ENCODE measurements at regions not wholly inside any gene's neighbourhood (a gene's known extent, or its start where the extent isn't known, plus 50 kb on each side); places are given as distances from the start of the nearest gene placed in this dataset.

DNA sequence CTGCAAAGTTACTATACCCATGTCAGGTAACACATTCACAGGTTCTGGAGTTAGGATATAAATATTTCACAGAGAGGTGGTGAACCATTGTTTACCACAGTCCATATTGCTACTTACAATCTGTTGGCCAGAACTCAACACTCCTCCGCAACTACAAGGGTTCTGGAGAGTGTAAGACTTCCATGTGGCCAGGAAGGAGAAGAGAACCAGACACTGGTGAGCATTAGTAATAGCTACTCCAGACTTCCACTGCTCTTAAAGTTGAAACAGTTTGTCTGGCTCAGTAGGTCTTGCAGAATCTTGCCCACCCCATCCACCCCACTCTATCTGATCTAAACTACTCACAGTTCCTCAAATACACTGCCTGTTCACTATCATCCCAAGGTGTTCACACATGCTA lies 369.6 kb downstream of the DUSP6 start:
- Histone ChIP-seq H3K9me2 (ENCODE audit: insufficient read depth, low read length) (no peaks in the 10 kb centered on the region), H3K4me2 (ENCODE audit: low read length) (no peak overlapping the region), H3K27ac (ENCODE audit: low read length) (no peak overlapping the region), H3K9me3 (ENCODE audit: low read length) (no peaks in the 10 kb centered on the region), H3K9ac (ENCODE audit: low read length) (no peak overlapping the region), H3F3A (ENCODE audit: insufficient read depth, low read length, poor library complexity, severe bottlenecking) (no peaks in the 10 kb centered on the region), H3K36me3 (ENCODE audit: insufficient read depth, low read length) (no peaks in the 10 kb centered on the region), H4K20me1 (ENCODE audit: insufficient read depth) (no peaks in the 10 kb centered on the region), H3K27me3 (ENCODE audit: insufficient read depth, low read depth, low read length) (no peaks in the 10 kb centered on the region), H2AFZ (ENCODE audit: low read depth, low read length) (no peak overlapping the region), H3K79me2 (replicated peaks; ENCODE audit: insufficient read depth, low read length) (no peaks in the 10 kb centered on the region), H3K4me3 (ENCODE audit: low read length) (no peak overlapping the region)
- TF ChIP-seq RAD21 (conservative IDR thresholded peaks at IDR 0.05) (no peak), EP300 (conservative IDR thresholded peaks at IDR 0.05; ENCODE audit: poor library complexity, severe bottlenecking) (no peak), MXI1 (conservative IDR thresholded peaks at IDR 0.05; ENCODE audit: poor library complexity, severe bottlenecking) (no peak), TAF1 (IDR thresholded peaks at IDR 0.05; ENCODE audit: low read depth) (no peak), SMC3 (conservative IDR thresholded peaks at IDR 0.05; ENCODE audit: poor library complexity) (no peak), POLR2AphosphoS5 (IDR thresholded peaks at IDR 0.05) (no peak), REST (IDR thresholded peaks at IDR 0.05; ENCODE audit: borderline replicate concordance) (no peak), EZH2 (IDR thresholded peaks at IDR 0.05; ENCODE audit: borderline replicate concordance, insufficient read depth, low read length, poor library complexity, severe bottlenecking) (no peak)
- TF ChIP-seq, protein P1, sequence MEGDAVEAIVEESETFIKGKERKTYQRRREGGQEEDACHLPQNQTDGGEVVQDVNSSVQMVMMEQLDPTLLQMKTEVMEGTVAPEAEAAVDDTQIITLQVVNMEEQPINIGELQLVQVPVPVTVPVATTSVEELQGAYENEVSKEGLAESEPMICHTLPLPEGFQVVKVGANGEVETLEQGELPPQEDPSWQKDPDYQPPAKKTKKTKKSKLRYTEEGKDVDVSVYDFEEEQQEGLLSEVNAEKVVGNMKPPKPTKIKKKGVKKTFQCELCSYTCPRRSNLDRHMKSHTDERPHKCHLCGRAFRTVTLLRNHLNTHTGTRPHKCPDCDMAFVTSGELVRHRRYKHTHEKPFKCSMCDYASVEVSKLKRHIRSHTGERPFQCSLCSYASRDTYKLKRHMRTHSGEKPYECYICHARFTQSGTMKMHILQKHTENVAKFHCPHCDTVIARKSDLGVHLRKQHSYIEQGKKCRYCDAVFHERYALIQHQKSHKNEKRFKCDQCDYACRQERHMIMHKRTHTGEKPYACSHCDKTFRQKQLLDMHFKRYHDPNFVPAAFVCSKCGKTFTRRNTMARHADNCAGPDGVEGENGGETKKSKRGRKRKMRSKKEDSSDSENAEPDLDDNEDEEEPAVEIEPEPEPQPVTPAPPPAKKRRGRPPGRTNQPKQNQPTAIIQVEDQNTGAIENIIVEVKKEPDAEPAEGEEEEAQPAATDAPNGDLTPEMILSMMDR (IDR thresholded peaks at IDR 0.05; ENCODE audit: poor library complexity, severe bottlenecking): no peak

GRCh38 chr12:88977115-88977514 lies 375.2 kb downstream of the DUSP6 start:
- H3K27ac ChIP-seq (ENCODE audit: low read length): no peak overlapping the region
- H3K9me2 ChIP-seq (ENCODE audit: insufficient read depth, low read length): no peaks in the 10 kb centered on the region
- no peaks in the 10 kb centered on the region for H3K36me3 ChIP-seq (ENCODE audit: insufficient read depth, low read length)
- H3K4me3 ChIP-seq (ENCODE audit: low read length): no peak overlapping the region
- H2AFZ ChIP-seq (ENCODE audit: low read depth, low read length): no peak overlapping the region
- H4K20me1 ChIP-seq (ENCODE audit: insufficient read depth): no peaks in the 10 kb centered on the region
- no peak overlapping the region for H3K4me2 ChIP-seq (ENCODE audit: low read length)
- H3K27me3 ChIP-seq (ENCODE audit: insufficient read depth, low read depth, low read length): no peaks in the 10 kb centered on the region
- no peak overlapping the region for H3K9ac ChIP-seq (ENCODE audit: low read length)
- H3K9me3 ChIP-seq (ENCODE audit: low read length): no peaks in the 10 kb centered on the region
- H3K79me2 ChIP-seq (replicated peaks; ENCODE audit: insufficient read depth, low read length): no peaks in the 10 kb centered on the region
- no peaks in the 10 kb centered on the region for H3F3A ChIP-seq (ENCODE audit: insufficient read depth, low read length, poor library complexity, severe bottlenecking)
- TF ChIP-seq MXI1 (conservative IDR thresholded peaks at IDR 0.05; ENCODE audit: poor library complexity, severe bottlenecking) (no peak), REST (IDR thresholded peaks at IDR 0.05; ENCODE audit: borderline replicate concordance) (no peak), EP300 (conservative IDR thresholded peaks at IDR 0.05; ENCODE audit: poor library complexity, severe bottlenecking) (no peak), RAD21 (conservative IDR thresholded peaks at IDR 0.05) (no peak), TAF1 (IDR thresholded peaks at IDR 0.05; ENCODE audit: low read depth) (no peak), POLR2AphosphoS5 (IDR thresholded peaks at IDR 0.05) (no peak), SMC3 (conservative IDR thresholded peaks at IDR 0.05; ENCODE audit: poor library complexity) (no peak), EZH2 (IDR thresholded peaks at IDR 0.05; ENCODE audit: borderline replicate concordance, insufficient read depth, low read length, poor library complexity, severe bottlenecking) (no peak)
- TF ChIP-seq, protein P1 (IDR thresholded peaks at IDR 0.05; ENCODE audit: poor library complexity, severe bottlenecking): no peak
